ENCODE measurements at regions not wholly inside any gene's neighbourhood (a gene's known extent, or its start where the extent isn't known, plus 50 kb on each side); places are given as distances from the start of the nearest gene placed in this dataset.

DNA sequence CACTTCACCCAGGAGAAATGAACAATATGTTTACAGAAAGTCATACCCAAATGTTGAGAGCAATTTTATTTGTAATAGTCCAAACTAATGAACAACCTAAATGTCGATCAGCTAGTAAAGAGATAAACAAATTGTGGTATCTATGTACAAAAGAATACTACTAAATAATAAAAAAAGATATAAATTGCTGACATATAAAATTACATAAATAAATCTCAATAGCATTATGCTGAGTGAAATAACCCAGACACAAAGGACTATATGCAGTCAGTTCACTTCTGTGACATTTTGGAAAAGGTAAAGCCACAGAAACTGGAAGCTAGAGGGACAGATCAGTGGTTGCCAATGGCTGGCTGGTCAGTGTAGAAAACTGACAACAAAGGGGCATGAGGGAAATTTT, 346.0 kb upstream of the PCDH20 start:
- TF ChIP-seq, protein P1, sequence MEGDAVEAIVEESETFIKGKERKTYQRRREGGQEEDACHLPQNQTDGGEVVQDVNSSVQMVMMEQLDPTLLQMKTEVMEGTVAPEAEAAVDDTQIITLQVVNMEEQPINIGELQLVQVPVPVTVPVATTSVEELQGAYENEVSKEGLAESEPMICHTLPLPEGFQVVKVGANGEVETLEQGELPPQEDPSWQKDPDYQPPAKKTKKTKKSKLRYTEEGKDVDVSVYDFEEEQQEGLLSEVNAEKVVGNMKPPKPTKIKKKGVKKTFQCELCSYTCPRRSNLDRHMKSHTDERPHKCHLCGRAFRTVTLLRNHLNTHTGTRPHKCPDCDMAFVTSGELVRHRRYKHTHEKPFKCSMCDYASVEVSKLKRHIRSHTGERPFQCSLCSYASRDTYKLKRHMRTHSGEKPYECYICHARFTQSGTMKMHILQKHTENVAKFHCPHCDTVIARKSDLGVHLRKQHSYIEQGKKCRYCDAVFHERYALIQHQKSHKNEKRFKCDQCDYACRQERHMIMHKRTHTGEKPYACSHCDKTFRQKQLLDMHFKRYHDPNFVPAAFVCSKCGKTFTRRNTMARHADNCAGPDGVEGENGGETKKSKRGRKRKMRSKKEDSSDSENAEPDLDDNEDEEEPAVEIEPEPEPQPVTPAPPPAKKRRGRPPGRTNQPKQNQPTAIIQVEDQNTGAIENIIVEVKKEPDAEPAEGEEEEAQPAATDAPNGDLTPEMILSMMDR (conservative IDR thresholded peaks at IDR 0.05), result no peak
- no peak for TF ChIP-seq ZFX (IDR thresholded peaks at IDR 0.05)

Measured in C4-2B (cell line).